ENCODE measurements at regions not wholly inside any gene's neighbourhood (a gene's known extent, or its start where the extent isn't known, plus 50 kb on each side); places are given as distances from the start of the nearest gene placed in this dataset.

GRCh38 chr2:238548902-238549462 is 122.3 kb downstream of the ASB1 start:
- no peak for TF ChIP-seq CTCF (IDR thresholded peaks at IDR 0.05)
- no peaks in the 10 kb centered on the region for H3K4me1 Mint-ChIP-seq
- peaks cover 35% of the 10 kb centered on the region for H3K36me3 Mint-ChIP-seq (ENCODE audit: low read depth)
- no peak overlapping the region for H3K27ac Mint-ChIP-seq
- DNase-seq: no peak
- no peak overlapping the region for H3K4me3 Mint-ChIP-seq
- H3K27me3 Mint-ChIP-seq (ENCODE audit: low read depth, poor library complexity): peaks cover 15% of the 10 kb centered on the region
- H3K9me3 Mint-ChIP-seq: peaks cover 67% of the 10 kb centered on the region

- Mint-ChIP-seq H3K27ac (no peak overlapping the region), H3K36me3 (ENCODE audit: low read depth) (peaks cover 27% of the 10 kb centered on the region), H3K4me1 (peaks cover 7% of the 10 kb centered on the region), H3K4me3 (no peak overlapping the region), H3K27me3 (ENCODE audit: low read depth, poor library complexity) (peaks cover 12% of the 10 kb centered on the region), H3K9me3 (peaks cover 61% of the 10 kb centered on the region)
- DNase-seq: no peak
- TF ChIP-seq CTCF (IDR thresholded peaks at IDR 0.05): no peak
Observed at GRCh38 chr2:238549866-238550265, 123.1 kb downstream of the ASB1 start.

- H3K36me3 Mint-ChIP-seq (ENCODE audit: low read depth): peaks cover 20% of the 10 kb centered on the region
- H3K9me3 Mint-ChIP-seq: peaks cover 50% of the 10 kb centered on the region
- no peak overlapping the region for H3K4me3 Mint-ChIP-seq
- no peak for TF ChIP-seq CTCF (IDR thresholded peaks at IDR 0.05)
- H3K27ac Mint-ChIP-seq: no peak overlapping the region
- peaks cover 12% of the 10 kb centered on the region for H3K27me3 Mint-ChIP-seq (ENCODE audit: low read depth, poor library complexity)
- no peak for DNase-seq
- peaks cover 7% of the 10 kb centered on the region for H3K4me1 Mint-ChIP-seq
Observed at GRCh38 chr2:238551091-238551490, 124.4 kb downstream of the ASB1 start.

- Mint-ChIP-seq H3K27ac (no peak overlapping the region), H3K36me3 (ENCODE audit: low read depth) (peaks cover 18% of the 10 kb centered on the region), H3K9me3 (peaks cover 44% of the 10 kb centered on the region), H3K27me3 (ENCODE audit: low read depth, poor library complexity) (peaks cover 11% of the 10 kb centered on the region), H3K4me1 (peaks cover 10% of the 10 kb centered on the region), H3K4me3 (no peak overlapping the region)
- no peak for DNase-seq
- no peak for TF ChIP-seq CTCF (IDR thresholded peaks at IDR 0.05)
Observed at GRCh38 chr2:238552226-238552625, 125.5 kb downstream of the ASB1 start.

- Mint-ChIP-seq H3K4me1 (peaks cover 18% of the 10 kb centered on the region), H3K4me3 (no peak overlapping the region), H3K27ac (no peak overlapping the region), H3K36me3 (ENCODE audit: low read depth) (peaks cover 18% of the 10 kb centered on the region), H3K9me3 (peaks cover 42% of the 10 kb centered on the region), H3K27me3 (ENCODE audit: low read depth, poor library complexity) (peaks cover 9% of the 10 kb centered on the region)
- TF ChIP-seq CTCF (IDR thresholded peaks at IDR 0.05): no peak
- DNase-seq: no peak
Observed at GRCh38 chr2:238553159-238553558, 126.4 kb downstream of the ASB1 start.
